MM.1S (cell line): ENCODE measurements at regions not wholly inside any gene's neighbourhood (a gene's known extent, or its start where the extent isn't known, plus 50 kb on each side); places are given as distances from the start of the nearest gene placed in this dataset.

Experiments
- DNase-seq: peaks from one replicate; pipeline ENCODE4 v3.0.0-alpha.2; 2015
- H2AFZ ChIP-seq: fragments of 300-600 bp; sonication (generic); 2 replicates; pipeline ENCODE4 v1.6.0; 2016; ENCODE audit warnings: antibody characterized with exemption, low read length
- H3F3A ChIP-seq: fragments of 300-600 bp; sonication (generic); 2 replicates; pipeline ENCODE4 v1.6.1; 2016; ENCODE audit warnings: mild to moderate bottlenecking, antibody characterized with exemption, low read length, moderate library complexity, mixed read lengths; ENCODE audit not compliant: insufficient read depth
- H3K27ac ChIP-seq: fragments of 300-600 bp; sonication (generic); 2 replicates; pipeline ENCODE4 v1.5.1; 2016; ENCODE audit warnings: mild to moderate bottlenecking, low read length
- H3K27me3 ChIP-seq: fragments of 300-600 bp; sonication (generic); replicated peaks from 2 replicates; pipeline ENCODE4 v1.6.0; 2016; ENCODE audit warnings: low read length; ENCODE audit not compliant: insufficient read depth
- H3K36me3 ChIP-seq: fragments of 300-600 bp; sonication (generic); replicated peaks from 2 replicates; pipeline ENCODE4 v1.6.1; 2016; ENCODE audit warnings: mild to moderate bottlenecking, low read length, mixed read lengths; ENCODE audit not compliant: insufficient read depth
- H3K4me1 ChIP-seq: fragments of 300-600 bp; sonication (generic); 2 replicates; pipeline ENCODE4 v1.6.1; 2016; ENCODE audit warnings: low read length, mixed read lengths
- H3K4me2 ChIP-seq: fragments of 300-600 bp; sonication (generic); 2 replicates; pipeline ENCODE4 v1.6.0; 2016; ENCODE audit warnings: low read depth, low read length
- H3K4me3 ChIP-seq: fragments of 300-600 bp; sonication (generic); 2 replicates; pipeline ENCODE4 v1.5.1; 2016; ENCODE audit warnings: low read length, mixed read lengths
- H3K79me2 ChIP-seq: fragments of 300-600 bp; sonication (generic); 2 replicates; pipeline ENCODE4 v1.6.1; 2016; ENCODE audit warnings: mixed run types, low read length, mixed read lengths
- H3K9ac ChIP-seq: fragments of 300-600 bp; sonication (generic); 2 replicates; pipeline ENCODE4 v1.6.1; 2016; ENCODE audit warnings: low read length, mixed read lengths
- H3K9me2 ChIP-seq: fragments of 300-600 bp; sonication (generic); replicated peaks from 2 replicates; pipeline ENCODE4 v1.6.1; 2016; ENCODE audit warnings: mild to moderate bottlenecking, low read length, mixed read lengths; ENCODE audit not compliant: insufficient read depth
- H3K9me3 ChIP-seq: fragments of 300-600 bp; sonication (generic); replicated peaks from 2 replicates; pipeline ENCODE4 v1.6.1; 2016; ENCODE audit warnings: mild to moderate bottlenecking, low read length, mixed read lengths; ENCODE audit not compliant: insufficient read depth
- H4K20me1 ChIP-seq: fragments of 300-600 bp; sonication (generic); 2 replicates; pipeline ENCODE4 v1.6.1; 2016; ENCODE audit warnings: mild to moderate bottlenecking, low read length, moderate library complexity, mixed read lengths; ENCODE audit not compliant: insufficient read depth
- EZH2 ChIP-seq: fragments of 300-600 bp; sonication (generic); optimal IDR thresholded peaks from 2 replicates; pipeline ENCODE3; 2017; ENCODE audit warnings: low read depth, mild to moderate bottlenecking, antibody characterized with exemption, low read length, mixed read lengths
- EZH2phosphoT487 ChIP-seq: fragments of 300-600 bp; sonication (generic); IDR thresholded peaks from 2 replicates; pipeline ENCODE4 v1.6.1; 2018; ENCODE audit warnings: antibody characterized with exemption, low read length
- TF ChIP-seq, protein P1 (sequence below): fragments of 300-600 bp; sonication (generic); IDR thresholded peaks from 2 replicates; pipeline ENCODE4 v1.5.1; 2016; ENCODE audit warnings: antibody characterized with exemption, low read length, mixed read lengths

DNA sequence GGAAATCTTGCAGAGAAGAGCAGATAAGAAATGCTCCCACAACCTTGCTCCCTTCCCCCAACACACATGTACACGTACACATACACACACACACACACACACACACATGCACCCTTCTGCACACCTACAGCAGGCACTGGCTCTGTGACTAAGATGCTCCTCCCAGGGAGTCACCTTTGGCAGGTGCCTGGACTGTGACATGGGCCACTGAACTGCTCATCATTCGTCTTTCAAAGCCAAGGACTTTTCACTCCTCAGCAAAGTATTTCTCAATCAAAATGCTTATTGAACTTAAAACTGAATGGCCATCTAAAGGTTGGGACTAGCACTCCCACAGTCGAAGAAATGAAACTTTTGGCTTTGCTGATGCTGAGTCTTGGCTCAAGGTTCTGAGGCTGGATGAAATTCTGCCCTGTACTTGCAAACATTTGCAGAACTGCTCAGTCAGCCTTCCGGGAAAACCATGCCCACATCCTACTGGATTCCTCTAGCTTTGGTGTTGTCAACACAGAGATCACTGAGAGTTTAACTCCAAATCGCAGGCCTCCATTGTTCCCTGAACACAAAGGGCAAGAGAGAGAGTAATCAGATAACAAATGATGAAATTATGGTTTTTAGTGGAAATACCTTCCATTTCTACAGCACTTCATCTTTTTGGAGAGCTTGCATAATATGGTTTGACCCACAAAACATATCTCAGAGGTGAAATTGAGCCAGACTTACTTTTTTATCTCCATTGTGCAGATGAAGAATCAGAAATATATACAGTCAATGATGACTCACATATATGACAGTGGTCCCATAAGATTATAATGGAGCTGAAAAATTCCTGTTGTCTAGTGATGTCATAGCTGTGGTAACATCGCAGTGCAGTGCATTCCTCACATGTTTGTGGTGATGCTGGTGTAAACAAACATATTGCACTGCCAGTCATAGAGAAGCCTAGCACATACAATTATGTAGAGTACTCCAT is 72.4 kb upstream of the BCAR3 start:
- H3K27me3 ChIP-seq, result no peaks in the 10 kb centered on the region
- H3K4me3 ChIP-seq, result no peak overlapping the region
- DNase-seq, result no peak
- no peak overlapping the region for H2AFZ ChIP-seq
- no peaks in the 10 kb centered on the region for H3K79me2 ChIP-seq
- H3K4me2 ChIP-seq, result no peak overlapping the region
- H3K9ac ChIP-seq, result no peak overlapping the region
- no peaks in the 10 kb centered on the region for H3K9me3 ChIP-seq
- no peaks in the 10 kb centered on the region for H3K36me3 ChIP-seq
- H3K27ac ChIP-seq, result no peak overlapping the region
- H3K4me1 ChIP-seq, result no peaks in the 10 kb centered on the region
- H3K9me2 ChIP-seq, result no peaks in the 10 kb centered on the region
- H3F3A ChIP-seq, result no peaks in the 10 kb centered on the region
- no peaks in the 10 kb centered on the region for H4K20me1 ChIP-seq
- TF ChIP-seq, protein P1, sequence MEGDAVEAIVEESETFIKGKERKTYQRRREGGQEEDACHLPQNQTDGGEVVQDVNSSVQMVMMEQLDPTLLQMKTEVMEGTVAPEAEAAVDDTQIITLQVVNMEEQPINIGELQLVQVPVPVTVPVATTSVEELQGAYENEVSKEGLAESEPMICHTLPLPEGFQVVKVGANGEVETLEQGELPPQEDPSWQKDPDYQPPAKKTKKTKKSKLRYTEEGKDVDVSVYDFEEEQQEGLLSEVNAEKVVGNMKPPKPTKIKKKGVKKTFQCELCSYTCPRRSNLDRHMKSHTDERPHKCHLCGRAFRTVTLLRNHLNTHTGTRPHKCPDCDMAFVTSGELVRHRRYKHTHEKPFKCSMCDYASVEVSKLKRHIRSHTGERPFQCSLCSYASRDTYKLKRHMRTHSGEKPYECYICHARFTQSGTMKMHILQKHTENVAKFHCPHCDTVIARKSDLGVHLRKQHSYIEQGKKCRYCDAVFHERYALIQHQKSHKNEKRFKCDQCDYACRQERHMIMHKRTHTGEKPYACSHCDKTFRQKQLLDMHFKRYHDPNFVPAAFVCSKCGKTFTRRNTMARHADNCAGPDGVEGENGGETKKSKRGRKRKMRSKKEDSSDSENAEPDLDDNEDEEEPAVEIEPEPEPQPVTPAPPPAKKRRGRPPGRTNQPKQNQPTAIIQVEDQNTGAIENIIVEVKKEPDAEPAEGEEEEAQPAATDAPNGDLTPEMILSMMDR, result no peak
- TF ChIP-seq EZH2 (no peak), EZH2phosphoT487 (no peak)

DNA sequence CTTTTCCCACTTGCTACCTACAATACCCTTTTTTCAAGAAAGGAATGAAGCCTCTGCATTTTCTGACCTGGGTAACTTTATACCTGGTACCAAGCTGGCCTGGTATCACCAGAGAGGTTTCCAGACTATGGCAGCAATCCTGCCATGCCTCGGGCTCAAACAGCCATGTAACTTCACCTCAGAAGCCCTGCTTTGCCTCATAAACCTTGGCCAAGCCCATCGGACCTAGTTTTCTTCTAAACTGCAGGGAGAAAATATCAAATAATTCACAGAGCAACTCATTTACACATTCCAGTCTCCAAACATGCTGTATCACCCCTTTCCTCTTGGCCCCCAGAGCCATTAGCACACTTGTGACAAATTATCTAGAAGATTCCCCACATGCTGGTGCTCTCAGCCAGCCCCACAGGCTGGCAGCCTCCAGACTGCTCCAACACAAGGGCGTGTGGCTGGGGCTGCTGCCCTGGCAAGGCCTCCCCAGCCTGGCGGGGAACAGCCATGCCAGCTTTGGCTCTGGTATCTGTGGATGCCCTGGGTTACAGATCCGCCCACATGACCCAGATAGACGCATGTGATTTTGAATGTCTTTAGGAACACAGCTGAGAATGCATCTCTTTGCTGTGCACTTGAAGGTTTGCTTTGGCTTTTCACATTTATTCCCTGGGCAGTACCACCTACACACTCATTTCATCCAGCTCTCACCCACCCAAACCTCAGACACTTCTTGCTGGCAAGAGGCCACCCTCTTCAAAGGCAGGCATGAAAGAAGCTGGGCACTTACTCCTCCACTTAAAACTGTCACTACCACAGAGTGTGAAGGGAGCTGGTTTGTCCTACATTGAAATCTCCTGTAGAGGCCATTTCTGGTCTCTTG is 70.0 kb upstream of the BCAR3 start:
- no peaks in the 10 kb centered on the region for H3K36me3 ChIP-seq
- no peak overlapping the region for H3K9ac ChIP-seq
- no peaks in the 10 kb centered on the region for H4K20me1 ChIP-seq
- H2AFZ ChIP-seq, result no peak overlapping the region
- no peak overlapping the region for H3K4me3 ChIP-seq
- no peaks in the 10 kb centered on the region for H3K79me2 ChIP-seq
- H3K4me2 ChIP-seq, result no peak overlapping the region
- H3K27ac ChIP-seq, result no peak overlapping the region
- no peaks in the 10 kb centered on the region for H3K4me1 ChIP-seq
- no peaks in the 10 kb centered on the region for H3F3A ChIP-seq
- TF ChIP-seq EZH2 (no peak), EZH2phosphoT487 (no peak)
- TF ChIP-seq, protein P1, result no peak
- DNase-seq, result no peak
- no peaks in the 10 kb centered on the region for H3K9me3 ChIP-seq
- no peaks in the 10 kb centered on the region for H3K9me2 ChIP-seq
- no peaks in the 10 kb centered on the region for H3K27me3 ChIP-seq

DNA sequence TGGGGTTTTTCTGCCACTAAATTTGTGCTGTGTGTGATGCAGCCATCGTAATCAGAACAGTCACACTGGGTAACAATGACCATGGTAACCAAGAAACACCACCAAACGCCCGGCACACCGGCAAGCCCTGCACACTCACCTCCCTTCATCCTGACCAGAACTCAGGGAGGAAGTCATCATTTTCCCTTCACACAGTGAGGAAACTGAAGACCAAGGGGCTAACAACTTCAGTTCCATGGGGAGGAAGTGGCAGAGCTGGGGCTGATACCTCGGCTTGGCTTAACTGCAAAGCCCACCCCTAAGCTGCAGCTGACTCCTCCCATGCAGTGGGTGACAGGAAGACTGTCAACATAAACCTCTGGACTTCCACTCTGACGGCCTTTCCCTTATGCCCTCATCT is 69.3 kb upstream of the BCAR3 start:
- Histone ChIP-seq H2AFZ (no peak overlapping the region), H3K27ac (no peak overlapping the region), H3K79me2 (no peaks in the 10 kb centered on the region), H3K9me3 (no peaks in the 10 kb centered on the region), H3K9me2 (no peaks in the 10 kb centered on the region), H3K27me3 (no peaks in the 10 kb centered on the region), H3K4me2 (no peak overlapping the region), H3K9ac (no peak overlapping the region), H3K4me3 (no peak overlapping the region), H3K4me1 (no peaks in the 10 kb centered on the region), H3F3A (no peaks in the 10 kb centered on the region), H3K36me3 (no peaks in the 10 kb centered on the region), H4K20me1 (no peaks in the 10 kb centered on the region)
- TF ChIP-seq, protein P1, result no peak
- TF ChIP-seq EZH2, result no peak
- no peak for TF ChIP-seq EZH2phosphoT487
- DNase-seq, result no peak
